Caco-2 (cell line): ENCODE measurements at regions not wholly inside any gene's neighbourhood (a gene's known extent, or its start where the extent isn't known, plus 50 kb on each side); places are given as distances from the start of the nearest gene placed in this dataset.

ENCODE experiments used
- BruUV-seq: library from RNA; stranded (reverse); fragments of 400-500 nt; replicated peaks from 2 replicates; lab custom pipeline; 2021; lab: Mats Ljungman, UMichigan
- CTCF ChIA-PET: fragments of 300-600 bp; sonication (Branson Sonifier 250); formaldehyde crosslinking; loops from one replicate; lab custom pipeline; 2022; ENCODE audit warnings: antibody characterized with exemption; lab: Charles Lee
- POLR2A ChIA-PET: fragments of 300-600 bp; sonication (Branson Sonifier 250); formaldehyde crosslinking; loops from one replicate; lab custom pipeline; 2022; ENCODE audit warnings: antibody characterized with exemption; lab: Charles Lee
- DNase-seq, 2 experiments: peaks; one replicate each; pipeline versions ENCODE4 v3.0.0 to v3.0.0-alpha.2; 2020 to 2022
- H3K27me3 ChIP-seq: replicated peaks from 2 replicates; pipeline ENCODE4 v1.6.0; 2011; ENCODE audit warnings: low read length; ENCODE audit not compliant: control insufficient read depth, insufficient read depth
- H3K36me3 ChIP-seq: 2 replicates; pipeline ENCODE4 v1.5.1; 2011; ENCODE audit warnings: low read length; ENCODE audit not compliant: control insufficient read depth, insufficient read depth
- H3K4me1 ChIP-seq: fragments of 250-450 bp; sonication (Bioruptor Pico); 2 replicates; pipeline ENCODE4 v1.5.1; 2020; ENCODE audit warnings: mild to moderate bottlenecking
- H3K4me3 ChIP-seq: 2 replicates; pipeline ENCODE4 v1.5.1; 2011; ENCODE audit warnings: low read depth, mild to moderate bottlenecking, control low read depth, low read length
- H3K9me3 ChIP-seq: fragments of 250-450 bp; sonication (Bioruptor Pico); 2 replicates; pipeline ENCODE4 v1.5.1; 2020; ENCODE audit warnings: mild to moderate bottlenecking, moderate library complexity
- H3K27ac Mint-ChIP-seq: one replicate; pipeline ENCODE4 v1.8.0; 2022; ENCODE audit warnings: mixed read lengths; ENCODE audit not compliant: unreplicated experiment
- H3K27me3 Mint-ChIP-seq: one replicate; pipeline ENCODE4 v1.8.0; 2022; ENCODE audit warnings: mixed read lengths; ENCODE audit not compliant: insufficient read depth, unreplicated experiment
- H3K36me3 Mint-ChIP-seq: one replicate; pipeline ENCODE4 v1.8.0; 2022; ENCODE audit warnings: mild to moderate bottlenecking, mixed read lengths; ENCODE audit not compliant: insufficient read depth, unreplicated experiment
- H3K4me1 Mint-ChIP-seq: one replicate; pipeline ENCODE4 v1.8.0; 2022; ENCODE audit warnings: low read depth, mixed read lengths; ENCODE audit not compliant: unreplicated experiment
- H3K4me3 Mint-ChIP-seq: one replicate; pipeline ENCODE4 v1.8.0; 2022; ENCODE audit warnings: mild to moderate bottlenecking, moderate library complexity, mixed read lengths; ENCODE audit not compliant: unreplicated experiment
- H3K9me3 Mint-ChIP-seq: one replicate; pipeline ENCODE4 v1.8.0; 2022; ENCODE audit warnings: mixed read lengths; ENCODE audit not compliant: unreplicated experiment
- CTCF ChIP-seq, 2 experiments: fragments of 200-600 bp in 1 of 2; IDR thresholded peaks; 1 replicate in 1 of 2; 2 replicates in 1 of 2; pipeline versions ENCODE4 v1.5.1 to v1.8.0; 2011 to 2022; ENCODE audit warnings: antibody characterized with exemption in 1 of 2, control low read depth in 1 of 2, inconsistent platforms in 1 of 2, low read depth in 1 of 2, low read length in 1 of 2, mild to moderate bottlenecking in 1 of 2, moderate library complexity in 1 of 2; ENCODE audit not compliant: insufficient read depth in 1 of 2, severe bottlenecking in 1 of 2, unreplicated experiment in 1 of 2
- intact Hi-C: fragments of 100-400 bp; cut with micrococcal nuclease; formaldehyde crosslinking; loops from one replicate; pipeline ENCODE4 v1.10.0; 2022; ENCODE audit not compliant: unreplicated experiment

- no peaks in the 10 kb centered on the region for H3K9me3 ChIP-seq
- POLR2A ChIA-PET, result no interaction called here
- Mint-ChIP-seq H3K27me3 (no peaks in the 10 kb centered on the region), H3K4me1 (no peaks in the 10 kb centered on the region), H3K27ac (no peak overlapping the region), H3K4me3 (no peak overlapping the region), H3K36me3 (no peaks in the 10 kb centered on the region), H3K9me3 (no peaks in the 10 kb centered on the region)
- H3K4me3 ChIP-seq, result no peak overlapping the region
- BruUV-seq, result no TSS peak
- no peak for TF ChIP-seq CTCF (IDR thresholded peaks at IDR 0.05; ENCODE audit: insufficient read depth in 1 of 2, low read depth in 1 of 2, low read length in 1 of 2, severe bottlenecking in 1 of 2, unreplicated experiment in 1 of 2)
- CTCF ChIA-PET, result no interaction called here
- intact Hi-C loops, result no loop called here
- H3K4me1 ChIP-seq, result no peaks in the 10 kb centered on the region
- no peaks in the 10 kb centered on the region for H3K27me3 ChIP-seq
- no peak for DNase-seq
- H3K36me3 ChIP-seq, result no peaks in the 10 kb centered on the region
These were observed 1883.4 kb upstream of the RAG2 start for GRCh38 chr11:38481391-38481790.

- intact Hi-C loops, result no loop called here
- no peak for TF ChIP-seq CTCF (IDR thresholded peaks at IDR 0.05; ENCODE audit: insufficient read depth in 1 of 2, low read depth in 1 of 2, low read length in 1 of 2, severe bottlenecking in 1 of 2, unreplicated experiment in 1 of 2)
- ChIA-PET POLR2A (no interaction called here), CTCF (no interaction called here)
- no peak overlapping the region for H3K27ac Mint-ChIP-seq
- H3K36me3 Mint-ChIP-seq, result no peaks in the 10 kb centered on the region
- no peaks in the 10 kb centered on the region for H3K4me1 Mint-ChIP-seq
- no peak for DNase-seq
- Histone ChIP-seq H3K4me3 (no peak overlapping the region), H3K4me1 (no peaks in the 10 kb centered on the region), H3K27me3 (no peaks in the 10 kb centered on the region), H3K36me3 (no peaks in the 10 kb centered on the region), H3K9me3 (no peaks in the 10 kb centered on the region)
- no peak overlapping the region for H3K4me3 Mint-ChIP-seq
- H3K9me3 Mint-ChIP-seq, result no peaks in the 10 kb centered on the region
- no TSS peak for BruUV-seq
- no peaks in the 10 kb centered on the region for H3K27me3 Mint-ChIP-seq
These were observed 1879.0 kb upstream of the RAG2 start for GRCh38 chr11:38476808-38477575.

- Mint-ChIP-seq H3K36me3 (no peaks in the 10 kb centered on the region), H3K27me3 (no peaks in the 10 kb centered on the region), H3K4me3 (no peak overlapping the region), H3K9me3 (no peaks in the 10 kb centered on the region), H3K27ac (no peak overlapping the region), H3K4me1 (no peaks in the 10 kb centered on the region)
- H3K27me3 ChIP-seq, result no peaks in the 10 kb centered on the region
- TF ChIP-seq CTCF (IDR thresholded peaks at IDR 0.05; ENCODE audit: insufficient read depth in 1 of 2, low read depth in 1 of 2, low read length in 1 of 2, severe bottlenecking in 1 of 2, unreplicated experiment in 1 of 2), result no peak
- intact Hi-C loops, result no loop called here
- no peak for DNase-seq
- ChIA-PET POLR2A (no interaction called here), CTCF (no interaction called here)
- H3K9me3 ChIP-seq, result no peaks in the 10 kb centered on the region
- no TSS peak for BruUV-seq
- no peaks in the 10 kb centered on the region for H3K36me3 ChIP-seq
- H3K4me3 ChIP-seq, result no peak overlapping the region
- H3K4me1 ChIP-seq, result no peaks in the 10 kb centered on the region
These were observed 1863.7 kb upstream of the RAG2 start for GRCh38 chr11:38461751-38462150.
